ENCODE measurements at regions not wholly inside any gene's neighbourhood (a gene's known extent, or its start where the extent isn't known, plus 50 kb on each side); places are given as distances from the start of the nearest gene placed in this dataset.

DNA sequence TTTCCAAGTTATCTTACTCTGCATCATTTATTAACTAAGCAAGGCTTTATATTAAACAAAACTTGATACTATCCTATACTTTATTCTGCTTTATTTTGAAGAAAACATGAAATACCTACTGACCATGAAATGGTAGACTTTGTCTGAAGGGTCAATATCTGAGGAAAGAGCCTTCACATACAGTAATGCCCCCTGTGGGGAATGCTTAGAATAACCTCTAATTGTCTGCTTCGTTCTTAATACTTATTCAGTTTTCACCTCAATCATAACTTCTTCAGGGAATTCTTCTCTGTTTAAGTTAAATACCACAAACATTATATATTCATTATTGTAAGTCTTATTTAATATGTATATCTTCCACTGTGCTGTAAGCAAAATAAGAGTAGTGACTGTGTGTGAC, 498.9 kb upstream of the MANEA start:
- TF ChIP-seq, protein P1, sequence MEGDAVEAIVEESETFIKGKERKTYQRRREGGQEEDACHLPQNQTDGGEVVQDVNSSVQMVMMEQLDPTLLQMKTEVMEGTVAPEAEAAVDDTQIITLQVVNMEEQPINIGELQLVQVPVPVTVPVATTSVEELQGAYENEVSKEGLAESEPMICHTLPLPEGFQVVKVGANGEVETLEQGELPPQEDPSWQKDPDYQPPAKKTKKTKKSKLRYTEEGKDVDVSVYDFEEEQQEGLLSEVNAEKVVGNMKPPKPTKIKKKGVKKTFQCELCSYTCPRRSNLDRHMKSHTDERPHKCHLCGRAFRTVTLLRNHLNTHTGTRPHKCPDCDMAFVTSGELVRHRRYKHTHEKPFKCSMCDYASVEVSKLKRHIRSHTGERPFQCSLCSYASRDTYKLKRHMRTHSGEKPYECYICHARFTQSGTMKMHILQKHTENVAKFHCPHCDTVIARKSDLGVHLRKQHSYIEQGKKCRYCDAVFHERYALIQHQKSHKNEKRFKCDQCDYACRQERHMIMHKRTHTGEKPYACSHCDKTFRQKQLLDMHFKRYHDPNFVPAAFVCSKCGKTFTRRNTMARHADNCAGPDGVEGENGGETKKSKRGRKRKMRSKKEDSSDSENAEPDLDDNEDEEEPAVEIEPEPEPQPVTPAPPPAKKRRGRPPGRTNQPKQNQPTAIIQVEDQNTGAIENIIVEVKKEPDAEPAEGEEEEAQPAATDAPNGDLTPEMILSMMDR (IDR thresholded peaks at IDR 0.05), result no peak
- no peak for TF ChIP-seq POLR2AphosphoS5 (IDR thresholded peaks at IDR 0.05)
- no peak for TF ChIP-seq POLR2A (IDR thresholded peaks at IDR 0.05)
